ENCODE measurements at regions not wholly inside any gene's neighbourhood (a gene's known extent, or its start where the extent isn't known, plus 50 kb on each side); places are given as distances from the start of the nearest gene placed in this dataset.

- H3K27ac ChIP-seq (ENCODE audit: low read depth, low read length), result no peak overlapping the region
- ChIA-PET RAD21 (ENCODE audit: low non-redundant PET in 1 of 2, low total read pairs in 2 of 2, uncharacterized antibody in 2 of 2, unreplicated experiment in 2 of 2) (no interaction called here), CTCF (no interaction called here), POLR2A (no interaction called here)
- H3K9me3 ChIP-seq (ENCODE audit: control insufficient read depth in 1 of 2, insufficient read depth in 1 of 2, low read depth in 1 of 2, low read length in 2 of 2), result peaks cover 0 to 4% of the 10 kb centered on the region in 2 experiments; a peak in 2 of 4 replicates
- TF ChIP-seq SP1 (IDR thresholded peaks at IDR 0.05; ENCODE audit: low read depth) (no peak), YY1 (IDR thresholded peaks at IDR 0.05; ENCODE audit: extremely low read depth, insufficient replicate concordance, low read depth, low read length) (no peak), SRF (IDR thresholded peaks at IDR 0.05; ENCODE audit: low read depth) (no peak), ZFX (IDR thresholded peaks at IDR 0.05) (no peak), RAD21 (IDR thresholded peaks at IDR 0.05; ENCODE audit: low read depth) (no peak), CEBPB (IDR thresholded peaks at IDR 0.05; ENCODE audit: low read depth) (no peak), ZBTB33 (IDR thresholded peaks at IDR 0.05; ENCODE audit: extremely low read depth, insufficient replicate concordance, low read length) (no peak), JUND (IDR thresholded peaks at IDR 0.05) (no peak), CBX3 (IDR thresholded peaks at IDR 0.05; ENCODE audit: low read depth) (no peak), EGR1 (IDR thresholded peaks at IDR 0.05; ENCODE audit: low read depth) (no peak), FOSL1 (IDR thresholded peaks at IDR 0.05; ENCODE audit: low read depth) (no peak), ZNF274 (IDR thresholded peaks at IDR 0.05; ENCODE audit: low read depth, low read length) (no peak), EZH2phosphoT487 (IDR thresholded peaks at IDR 0.05; ENCODE audit: borderline replicate concordance) (no peak), REST (IDR thresholded peaks at IDR 0.05; ENCODE audit: low read depth) (no peak), EZH2 (IDR thresholded peaks at IDR 0.05) (no peak), CTCF (IDR thresholded peaks at IDR 0.05 in 2 of 3, conservative IDR thresholded peaks at IDR 0.05 in 1 of 3; ENCODE audit: borderline replicate concordance in 1 of 3, insufficient read depth in 1 of 3, low read depth in 2 of 3, low read length in 2 of 3) (no peak), ELF1 (IDR thresholded peaks at IDR 0.05; ENCODE audit: borderline replicate concordance, low read depth) (no peak), POLR2A (IDR thresholded peaks at IDR 0.05; ENCODE audit: borderline replicate concordance, extremely low read depth, insufficient read depth, insufficient read length) (no peak)
- H3K9me2 ChIP-seq (ENCODE audit: insufficient read depth), result no peaks in the 10 kb centered on the region
- no peaks in the 10 kb centered on the region for H3K79me2 ChIP-seq (ENCODE audit: insufficient read depth, low read length)
- no peak overlapping the region for H2AFZ ChIP-seq (ENCODE audit: low read depth, low read length, poor library complexity, severe bottlenecking)
- no peak overlapping the region for H3K9ac ChIP-seq (ENCODE audit: low read length)
- intact Hi-C loops (cut with micrococcal nuclease), result no loop called here
- H4K20me1 ChIP-seq (ENCODE audit: insufficient read depth), result no peaks in the 10 kb centered on the region
- ATAC-seq (no peak), DNase-seq (ENCODE audit: low read depth, low spot score) (no peak)
- H3K4me1 ChIP-seq (ENCODE audit: control insufficient read depth in 1 of 2, insufficient read depth in 2 of 2, low read length in 2 of 2), result no peaks in the 10 kb centered on the region
- H3K27me3 ChIP-seq (ENCODE audit: insufficient read depth, low read length), result no peaks in the 10 kb centered on the region; the same call in 1 of the 2 replicates
- no peak overlapping the region for H3K4me2 ChIP-seq (ENCODE audit: low read length)
- no TSS peak for BruUV-seq (replicated peaks)
- no peak overlapping the region for H3K4me3 ChIP-seq (replicated peaks in 1 of 2; ENCODE audit: low read depth in 1 of 2, low read length in 2 of 2)
- no peaks in the 10 kb centered on the region for H3K36me3 ChIP-seq (ENCODE audit: control insufficient read depth in 1 of 2, insufficient read depth in 2 of 2, low read length in 2 of 2)
Observed at GRCh38 chr22:48259991-48260670, 1497.7 kb downstream of the TBC1D22A start.
